Fibroblast of skin of right quadriceps (primary cell): ENCODE measurements at regions not wholly inside any gene's neighbourhood (a gene's known extent, or its start where the extent isn't known, plus 50 kb on each side); places are given as distances from the start of the nearest gene placed in this dataset.

Experiments used
- DNase-seq: peaks from one replicate; pipeline ENCODE4 v3.0.0-alpha.2; 2013

- DNase-seq: peak; percentile 7
Observed at GRCh38 chr1:106651028-106651762, 405.3 kb upstream of the PRMT6 start.

DNA sequence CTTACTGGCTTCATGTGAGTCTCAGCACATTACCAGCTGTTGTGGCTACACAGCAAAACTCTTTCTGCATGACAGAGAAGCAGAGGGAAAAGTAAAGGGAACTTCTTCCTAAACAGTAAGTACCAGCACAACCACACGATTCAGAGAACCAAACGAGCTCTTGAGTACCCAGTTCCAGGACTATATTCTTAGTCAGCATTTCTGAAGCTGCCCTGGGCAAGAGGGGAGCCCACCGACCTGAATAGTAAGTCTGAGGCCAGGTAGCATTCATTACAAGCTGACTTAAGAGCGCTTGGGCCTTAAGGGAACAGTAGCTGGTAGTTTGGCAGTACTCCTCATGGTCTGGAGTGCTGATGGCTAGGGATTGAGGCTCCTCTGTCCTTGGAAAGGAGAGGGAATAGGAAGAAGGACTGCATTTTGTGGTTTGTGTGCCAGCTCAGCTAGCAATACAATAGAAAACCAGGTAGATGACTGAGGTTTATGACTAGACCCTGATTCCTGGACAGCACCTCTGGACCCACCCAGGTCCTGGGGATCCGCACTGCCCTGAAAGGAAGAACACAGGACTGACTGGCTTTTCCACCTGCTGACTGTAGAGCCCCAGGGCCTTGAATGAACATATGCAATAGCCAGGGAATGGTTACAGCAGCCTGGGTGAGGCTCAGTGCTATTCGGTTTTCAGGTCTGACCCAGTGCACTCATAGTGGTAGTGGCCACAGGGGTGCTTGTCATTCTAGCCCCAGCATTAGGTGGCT, 396.8 kb upstream of the PRMT6 start:
- no peak for DNase-seq

- peak; percentile 3 for DNase-seq
Observed at GRCh38 chr1:106675558-106675957, 380.9 kb upstream of the PRMT6 start.

- peak; percentile 88 for DNase-seq
Observed at GRCh38 chr1:106676021-106676420, 380.5 kb upstream of the PRMT6 start.

DNA sequence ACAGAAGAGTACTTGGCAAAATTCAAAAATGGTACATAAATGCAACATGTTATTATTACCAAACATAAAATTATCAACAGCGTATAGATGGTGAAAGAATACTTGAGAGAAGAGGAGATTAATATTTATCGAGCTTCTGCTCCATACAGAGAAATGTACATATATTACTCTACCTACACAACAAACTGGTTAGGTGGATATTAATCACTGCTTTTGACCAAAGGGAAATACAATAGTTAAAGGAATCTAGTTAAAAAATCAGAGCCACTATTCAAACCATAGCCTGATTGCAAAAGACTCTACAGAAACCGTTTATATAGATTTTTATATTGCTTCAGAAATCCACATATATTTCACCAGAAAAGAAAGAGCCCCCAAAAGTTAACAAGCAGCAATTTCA, 379.3 kb upstream of the PRMT6 start:
- DNase-seq: no peak

DNA sequence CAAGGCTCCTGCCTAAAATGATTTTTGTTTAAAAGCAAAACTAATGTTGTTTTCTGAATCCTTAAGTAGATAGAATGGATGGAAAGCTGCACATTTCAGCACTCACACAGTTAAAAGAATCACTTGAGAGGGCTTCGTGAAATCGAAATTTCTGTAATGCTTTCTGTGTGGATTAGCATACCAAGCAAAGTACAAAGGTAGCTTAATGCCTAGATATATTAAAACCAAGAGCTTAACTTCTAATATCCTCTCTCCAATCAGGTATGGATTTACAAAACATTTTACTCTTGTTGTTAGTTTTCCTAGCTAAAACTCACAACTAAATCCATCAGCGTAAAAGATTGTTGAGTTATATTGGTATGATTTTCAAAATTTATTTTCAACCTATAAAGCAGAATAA, 378.8 kb upstream of the PRMT6 start:
- no peak for DNase-seq

- DNase-seq: peak; percentile 89
Observed at GRCh38 chr1:106678279-106679050, 378.0 kb upstream of the PRMT6 start.

- DNase-seq: peak; percentile 21
Observed at GRCh38 chr1:106680216-106680615, 376.3 kb upstream of the PRMT6 start.

- peak; percentile 6 for DNase-seq
Observed at GRCh38 chr1:106680776-106681344, 375.6 kb upstream of the PRMT6 start.

DNA sequence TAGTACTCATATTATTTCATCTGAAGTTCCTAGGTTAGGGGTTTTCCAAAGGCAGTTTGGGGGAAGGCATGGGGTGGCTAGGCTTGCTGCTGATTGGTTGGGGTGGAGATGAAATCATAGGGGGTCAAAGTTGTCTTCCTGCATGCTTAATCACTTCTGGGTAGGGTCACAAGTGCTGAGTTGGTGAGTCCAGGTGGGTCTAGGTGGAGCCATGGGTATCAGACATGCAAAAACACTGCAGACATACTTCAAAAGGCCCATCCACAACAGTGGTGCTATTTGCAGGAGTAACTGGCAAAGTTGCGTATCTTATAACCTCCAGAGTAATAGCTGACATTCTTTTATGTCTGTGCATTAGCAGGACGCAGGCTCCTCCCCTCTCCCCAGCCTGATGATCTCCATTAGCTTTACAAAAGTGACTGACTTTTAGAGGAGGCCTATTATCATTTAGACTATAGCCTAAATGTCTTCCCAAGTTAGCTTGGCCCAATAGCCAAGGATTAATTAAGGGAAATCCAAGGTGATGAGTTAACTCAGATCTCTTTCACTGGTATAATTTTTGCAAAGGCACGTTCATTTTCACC, 374.4 kb upstream of the PRMT6 start:
- DNase-seq: peak; percentile 15

- DNase-seq: no peak
Observed at GRCh38 chr1:106688446-106688845, 368.0 kb upstream of the PRMT6 start.

GRCh38 chr1:106698660-106699059, 357.8 kb upstream of the PRMT6 start:
- peak; percentile 83 for DNase-seq

- peak; percentile 79 for DNase-seq
Observed at GRCh38 chr1:106699433-106699832, 357.0 kb upstream of the PRMT6 start.

DNA sequence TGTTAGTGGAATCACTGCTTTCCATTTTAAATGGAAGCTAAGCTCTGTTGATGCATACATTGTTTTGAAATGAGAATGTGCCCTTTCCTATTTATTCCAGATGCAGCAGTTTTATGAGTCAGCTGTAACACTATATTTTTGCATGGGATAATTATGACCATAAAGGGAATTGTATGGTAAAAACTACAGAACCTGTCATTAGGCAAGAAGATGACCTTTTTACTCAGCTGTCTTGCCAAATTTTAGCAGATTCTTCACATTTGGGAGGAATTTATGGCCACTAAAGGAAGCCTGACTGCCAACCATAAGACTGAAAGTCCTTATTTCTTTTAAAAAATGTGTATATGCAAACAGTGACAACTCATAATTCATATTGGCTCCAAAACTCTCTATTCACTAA, 356.3 kb upstream of the PRMT6 start:
- DNase-seq: peak; percentile 98

- DNase-seq: no peak
Observed at GRCh38 chr1:106705971-106706370, 350.5 kb upstream of the PRMT6 start.

DNA sequence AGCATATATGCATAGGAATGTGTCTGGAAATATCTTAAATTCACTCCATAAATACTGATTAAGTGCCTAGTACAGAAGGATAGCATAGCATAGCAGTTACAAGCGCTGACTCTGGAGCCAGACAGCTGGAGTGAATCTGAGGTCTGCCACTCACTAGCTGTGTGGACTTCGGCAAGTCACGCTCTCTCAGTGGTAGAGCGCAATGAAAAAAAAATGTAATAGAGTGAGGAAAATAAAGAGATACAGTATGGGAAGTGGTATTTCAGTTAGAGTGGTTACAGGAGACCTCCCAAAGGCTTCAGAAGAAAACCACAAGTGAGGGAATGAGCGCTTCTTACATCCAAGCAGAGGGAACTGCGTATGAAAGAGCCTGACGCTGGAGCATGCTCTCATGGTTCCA, 338.9 kb upstream of the PRMT6 start:
- DNase-seq: peak; percentile 69

GRCh38 chr1:106721790-106722189, 334.7 kb upstream of the PRMT6 start:
- no peak for DNase-seq

DNA sequence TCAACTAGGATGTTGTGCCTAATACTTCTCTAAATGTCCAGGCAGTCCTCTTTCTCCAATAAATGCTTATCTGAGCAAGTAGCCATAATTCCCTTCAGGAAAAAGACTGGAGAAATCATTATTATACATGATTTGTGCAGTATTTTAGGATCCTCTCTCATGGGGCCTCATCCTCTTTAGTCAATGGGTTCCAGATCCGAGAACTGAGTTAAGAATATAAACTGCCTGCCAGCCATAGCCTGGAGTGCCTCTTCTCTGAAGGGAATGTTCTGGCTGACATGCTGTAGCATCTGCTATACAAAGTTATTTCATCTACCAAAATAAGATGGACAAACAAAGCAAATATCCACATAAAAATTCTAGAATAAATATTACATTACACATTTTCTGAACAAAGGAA, 334.0 kb upstream of the PRMT6 start:
- DNase-seq: no peak

GRCh38 chr1:106727171-106727570, 329.3 kb upstream of the PRMT6 start:
- DNase-seq: peak; percentile 9

GRCh38 chr1:106746448-106747085, 309.9 kb upstream of the PRMT6 start:
- peak; percentile 12 for DNase-seq

DNA sequence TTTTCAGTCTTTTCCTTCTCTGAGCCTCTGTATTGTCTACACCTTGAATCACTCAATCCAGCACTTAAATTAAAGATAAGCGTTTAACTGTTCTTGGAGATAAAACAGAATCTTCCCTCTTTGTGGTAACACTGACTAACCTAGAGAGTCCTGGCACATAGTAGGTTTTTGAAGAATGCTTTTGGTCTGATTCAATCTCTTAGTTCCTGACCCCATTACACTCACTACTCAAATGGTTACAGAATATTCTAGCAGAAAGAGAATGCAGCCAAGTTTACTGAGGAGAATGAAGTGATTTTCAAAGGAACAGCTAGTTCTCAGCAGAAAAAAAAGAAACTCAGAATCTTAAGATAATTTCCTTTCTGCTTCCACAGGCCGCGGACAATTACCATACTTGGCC, 309.2 kb upstream of the PRMT6 start:
- DNase-seq: no peak

DNA sequence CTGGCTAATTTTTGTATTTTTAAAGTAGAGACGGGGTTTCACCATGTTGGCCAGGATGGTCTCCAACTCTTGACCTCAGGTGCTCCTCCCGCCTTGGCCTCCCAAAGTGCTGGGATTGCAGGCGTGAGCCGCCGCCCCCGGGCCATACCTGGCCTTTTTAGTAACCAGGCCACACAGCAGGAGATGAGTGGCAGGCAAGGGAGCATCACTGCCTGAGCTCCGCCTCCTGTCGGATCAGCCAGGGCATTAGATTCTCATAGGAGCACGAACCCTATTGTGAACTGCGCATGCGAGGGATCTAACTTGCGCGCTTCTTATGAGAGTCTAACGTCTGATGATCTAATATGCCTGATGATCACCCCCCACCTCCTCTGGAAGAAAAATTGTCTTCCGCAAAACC, 308.7 kb upstream of the PRMT6 start:
- no peak for DNase-seq
